ENCODE measurements at regions not wholly inside any gene's neighbourhood (a gene's known extent, or its start where the extent isn't known, plus 50 kb on each side); places are given as distances from the start of the nearest gene placed in this dataset.
A peak's percentile ranks its signal among the peaks of the same experiment; 100 is the strongest.
"Not testable (repeated sequence)": the region's sequence is repeated elsewhere in the genome, so short reads cannot be mapped to it uniquely, and the experiment has no call there.

DNA sequence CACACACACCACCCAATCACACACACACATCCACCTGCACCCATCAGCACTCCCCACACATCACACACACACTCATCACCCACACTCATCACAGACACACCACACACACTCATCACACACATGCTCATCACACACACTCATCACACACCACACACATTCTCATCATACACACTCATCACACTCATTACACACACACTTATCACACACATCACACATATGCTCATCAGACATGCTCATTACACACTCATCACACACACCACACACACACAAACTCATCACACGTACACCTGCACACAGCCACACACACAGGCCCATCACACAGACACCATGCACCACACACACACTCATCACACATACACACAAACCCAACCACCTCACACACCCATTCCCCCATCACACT is 107.5 kb upstream of the C14orf180 start:
- no peak for DNase-seq

DNA sequence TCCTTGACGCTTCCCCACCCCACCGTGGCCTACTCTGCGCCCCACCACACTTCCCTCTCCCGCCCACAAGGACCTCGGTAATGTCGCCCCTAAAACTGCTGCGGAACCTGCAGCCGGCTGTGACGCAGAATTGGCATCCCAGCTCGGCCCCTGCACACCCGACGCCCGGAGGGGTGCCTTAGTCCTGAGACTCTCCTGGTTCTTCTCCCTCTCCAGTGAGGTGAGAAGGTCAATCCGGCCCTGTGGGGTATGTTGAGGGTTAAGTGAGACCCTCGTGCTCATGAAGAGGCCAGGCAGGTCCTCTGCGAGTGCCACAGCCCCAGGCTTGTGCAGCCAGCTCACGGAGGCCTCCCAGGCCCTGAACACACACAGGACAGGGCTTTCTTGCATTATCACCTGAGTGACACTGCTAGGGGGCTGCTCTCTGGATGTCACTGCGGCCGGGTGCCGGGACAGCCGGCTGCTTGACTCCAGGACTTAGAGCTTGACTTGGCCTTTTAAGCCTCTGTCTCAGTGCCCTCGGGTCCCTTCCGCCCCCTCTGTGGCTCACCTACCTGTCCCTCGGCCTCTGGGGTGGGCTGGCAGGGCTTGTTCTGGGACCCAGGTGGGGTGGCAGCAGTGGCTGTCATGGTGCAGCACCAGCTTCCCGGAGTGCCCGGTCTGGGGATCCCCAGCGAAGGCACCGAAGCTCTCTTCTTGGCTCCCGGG is 106.9 kb upstream of the C14orf180 start:
- DNase-seq = no peak

- peak in 1 of 2 experiments; percentile 27 for DNase-seq
Observed at GRCh38 chr14:104473244-104473565, 106.4 kb upstream of the C14orf180 start.

DNA sequence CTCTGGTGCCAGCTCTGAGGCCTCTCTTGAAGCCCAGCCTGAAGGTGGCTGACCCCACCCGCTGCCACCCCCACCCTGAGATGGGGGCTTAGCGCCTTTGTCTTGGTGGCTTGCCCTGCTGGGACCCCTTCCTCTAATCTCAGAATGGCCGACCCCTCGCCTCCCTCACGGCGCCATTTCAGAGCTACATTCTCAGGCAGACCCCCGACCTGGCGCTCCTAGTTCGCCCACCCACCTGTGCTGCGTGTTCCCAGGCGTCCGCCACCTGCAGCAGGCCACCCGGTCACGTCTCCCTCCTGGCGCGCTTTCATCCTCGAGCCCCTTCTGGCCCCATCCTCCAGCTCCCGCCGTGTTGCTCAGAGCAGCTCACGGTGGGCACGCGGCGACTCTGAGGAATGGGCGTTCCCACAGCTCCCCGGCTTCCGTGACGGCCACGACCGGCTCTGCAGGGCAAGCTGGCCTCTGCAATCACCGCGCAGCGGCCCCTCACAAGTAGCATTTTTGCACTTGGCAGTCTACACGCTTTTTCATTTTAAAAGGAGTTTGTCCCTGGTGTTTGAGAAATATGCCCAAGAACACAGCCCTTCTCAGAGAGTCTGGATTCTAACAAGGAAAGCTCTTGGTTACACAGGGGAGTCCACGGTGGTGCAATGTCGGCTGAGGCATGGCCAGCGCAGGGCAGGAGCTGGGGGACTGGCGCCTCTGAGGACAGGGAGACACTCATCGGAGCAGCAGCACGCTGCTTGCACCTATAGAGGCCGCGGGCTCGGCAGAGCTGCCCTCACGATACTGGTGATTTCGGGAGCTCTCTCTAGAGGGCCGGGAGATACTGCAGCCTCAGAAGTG is 105.7 kb upstream of the C14orf180 start:
- DNase-seq = peak in 1 of 2 experiments; percentile 34

- no peak for DNase-seq
Observed at GRCh38 chr14:104474495-104475213, 104.9 kb upstream of the C14orf180 start.

DNA sequence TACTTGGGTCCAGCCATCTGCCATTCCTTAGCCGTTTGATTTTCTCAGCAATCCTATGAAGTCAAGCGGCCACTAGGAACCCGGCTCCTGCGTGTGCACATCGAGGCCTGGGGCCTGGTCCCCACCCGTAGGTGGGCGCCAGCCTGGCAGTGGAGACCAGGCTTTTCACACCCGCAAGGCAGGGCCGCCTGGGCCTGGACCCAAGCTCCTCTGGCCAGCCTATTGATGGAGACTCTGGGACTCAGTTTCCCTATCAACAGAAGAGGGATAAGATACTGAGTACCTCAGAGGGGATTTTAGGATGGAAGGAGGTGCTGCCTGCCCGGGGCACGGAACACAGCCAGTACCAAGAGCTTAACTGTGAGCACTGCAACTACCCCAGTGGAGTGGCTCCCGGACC is 104.3 kb upstream of the C14orf180 start:
- no peak for DNase-seq

DNA sequence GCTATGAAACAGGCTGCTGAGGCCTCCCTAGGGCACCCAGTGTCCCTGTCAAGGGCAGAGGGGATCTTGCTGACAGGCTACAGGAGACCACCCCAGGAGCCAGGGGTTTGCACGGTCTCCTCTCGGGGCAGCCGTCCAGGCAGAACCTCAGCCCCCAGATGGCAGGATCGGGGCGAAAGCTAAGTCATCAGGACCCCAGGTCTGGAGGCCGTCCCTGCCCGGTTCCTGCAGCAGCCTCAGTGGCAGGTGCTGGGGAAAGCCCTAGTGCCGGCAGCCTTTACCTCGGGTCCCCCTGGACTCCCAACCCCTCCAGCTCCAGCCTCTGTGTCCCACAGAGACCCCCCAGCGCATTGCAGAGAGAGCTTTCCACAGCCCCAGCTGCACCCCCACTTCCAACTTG is 103.8 kb upstream of the C14orf180 start:
- DNase-seq = no peak

- DNase-seq = no peak
Observed at GRCh38 chr14:104476437-104476836, 103.1 kb upstream of the C14orf180 start.

DNA sequence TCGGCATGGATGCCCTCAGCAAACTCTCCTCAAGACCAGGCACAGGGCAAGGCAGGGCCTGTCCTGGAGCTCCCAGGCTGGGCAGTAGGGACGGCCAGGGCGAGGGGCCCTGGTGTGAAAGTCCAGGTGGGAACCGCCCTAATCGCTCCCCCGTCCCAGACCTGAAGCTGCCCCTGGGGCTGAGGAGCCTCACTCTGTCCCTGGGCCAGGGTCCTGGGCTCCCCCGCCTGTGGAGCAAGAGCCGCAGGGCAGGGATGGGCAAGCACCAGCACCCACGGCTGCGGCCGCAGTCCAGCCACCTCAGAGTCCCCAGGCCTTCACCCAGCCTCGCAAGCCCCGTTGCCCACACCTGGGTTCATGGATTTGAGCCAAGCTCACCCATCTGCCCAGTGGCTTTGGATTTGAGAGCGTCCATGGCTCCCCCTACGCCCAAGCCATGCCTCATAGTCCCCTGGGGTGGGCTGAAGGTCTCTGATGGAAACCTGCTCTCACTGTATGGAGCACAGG is 102.4 kb upstream of the C14orf180 start:
- DNase-seq = peak in 1 of 2 experiments; percentile 16

GRCh38 chr14:104477666-104478380 is 101.7 kb upstream of the C14orf180 start:
- DNase-seq = no peak

DNA sequence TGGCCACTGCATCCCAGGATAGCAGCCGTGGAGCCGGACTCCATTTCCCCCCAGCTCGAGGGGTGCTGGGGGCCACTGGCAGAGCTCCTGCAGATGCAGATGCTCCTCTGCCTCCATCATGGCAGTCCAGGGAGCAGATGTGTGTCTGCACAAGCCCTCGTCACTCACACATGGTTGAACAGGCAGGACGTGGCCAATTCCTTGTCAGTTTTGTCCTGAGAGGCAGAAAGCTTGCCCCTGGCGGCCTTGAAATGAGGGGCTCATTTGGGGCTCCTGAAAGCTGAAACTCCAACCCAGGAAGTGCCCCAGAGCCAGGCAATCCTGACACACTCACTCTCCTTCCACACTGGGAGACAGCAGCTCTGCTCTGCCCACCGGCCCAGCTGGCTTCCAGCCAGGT is 100.9 kb upstream of the C14orf180 start:
- DNase-seq = no peak

- no peak for DNase-seq
Observed at GRCh38 chr14:104479901-104480300, 99.7 kb upstream of the C14orf180 start.

DNA sequence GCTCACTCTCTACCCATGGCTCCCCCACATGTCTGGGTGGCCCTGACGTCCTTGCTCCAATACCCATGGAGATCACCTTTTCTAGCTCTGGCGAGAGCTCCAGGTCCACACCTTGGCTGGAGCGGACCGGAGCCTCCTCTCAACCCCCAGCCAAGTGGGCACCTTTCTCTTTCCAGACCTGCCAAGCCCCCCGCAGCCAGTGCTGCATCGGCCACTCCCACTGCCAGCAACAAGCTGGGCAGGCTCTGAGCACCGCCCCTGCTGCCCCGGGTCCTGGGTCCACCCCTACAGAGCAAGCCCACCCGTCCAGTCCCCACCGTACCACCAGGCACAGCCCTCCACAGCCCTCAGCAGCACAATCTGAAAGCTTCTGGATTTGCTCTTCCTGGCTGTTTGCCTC is 98.2 kb upstream of the C14orf180 start:
- DNase-seq = no peak

- DNase-seq = not testable (repeated sequence)
Observed at GRCh38 chr14:104482017-104482416, 97.5 kb upstream of the C14orf180 start.

DNA sequence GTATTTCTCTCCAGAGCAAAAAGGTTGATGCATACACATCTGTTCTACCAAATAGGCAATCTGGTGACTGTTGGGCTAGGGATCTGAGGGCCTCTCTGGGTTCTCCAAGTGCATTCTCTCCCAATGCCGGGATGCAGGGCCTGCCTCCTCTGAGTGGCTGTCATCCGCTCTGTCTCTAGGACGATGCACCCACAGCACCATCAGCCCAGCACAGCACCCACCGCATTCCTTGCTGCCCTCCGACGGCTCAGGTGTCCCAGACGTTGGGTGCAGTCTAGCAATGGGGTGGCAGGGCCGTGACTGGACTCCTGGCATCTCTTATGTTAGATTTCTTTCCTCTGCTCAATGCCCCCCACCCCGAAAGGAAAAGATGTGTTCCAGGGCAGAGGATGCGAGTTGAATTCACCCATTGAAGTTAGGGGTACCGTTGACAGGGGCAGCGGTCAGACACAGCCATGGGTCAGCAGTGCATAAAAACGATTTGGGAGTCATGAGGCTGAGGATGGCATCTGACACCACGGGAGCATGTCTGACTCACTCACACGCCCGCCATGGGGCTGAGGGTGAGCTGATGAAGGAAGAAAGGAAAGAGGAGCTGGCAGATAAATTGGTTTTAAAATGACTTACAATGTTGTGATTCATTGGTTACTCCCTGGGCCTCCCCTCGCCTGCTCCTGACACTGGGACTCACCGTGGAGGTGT is 93.2 kb upstream of the C14orf180 start:
- no peak for DNase-seq

DNA sequence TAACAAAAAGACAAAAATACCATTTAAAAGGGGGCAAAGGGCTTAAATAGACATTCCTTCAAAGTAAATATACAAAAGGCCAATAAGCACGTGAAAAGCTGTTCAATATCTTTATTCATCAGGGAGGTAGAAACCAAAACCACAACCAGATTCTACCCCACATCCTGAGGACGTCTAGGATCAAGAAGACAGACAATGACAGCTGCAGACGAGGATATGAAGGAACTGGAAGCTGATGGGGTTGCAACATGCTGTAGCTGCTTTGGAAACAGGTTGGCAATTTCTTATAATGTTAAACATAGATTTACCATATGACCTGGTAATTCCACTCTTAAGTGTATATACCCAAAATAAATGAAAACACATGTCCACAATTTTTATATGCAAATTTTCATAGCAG is 85.1 kb upstream of the C14orf180 start:
- no peak for DNase-seq

DNA sequence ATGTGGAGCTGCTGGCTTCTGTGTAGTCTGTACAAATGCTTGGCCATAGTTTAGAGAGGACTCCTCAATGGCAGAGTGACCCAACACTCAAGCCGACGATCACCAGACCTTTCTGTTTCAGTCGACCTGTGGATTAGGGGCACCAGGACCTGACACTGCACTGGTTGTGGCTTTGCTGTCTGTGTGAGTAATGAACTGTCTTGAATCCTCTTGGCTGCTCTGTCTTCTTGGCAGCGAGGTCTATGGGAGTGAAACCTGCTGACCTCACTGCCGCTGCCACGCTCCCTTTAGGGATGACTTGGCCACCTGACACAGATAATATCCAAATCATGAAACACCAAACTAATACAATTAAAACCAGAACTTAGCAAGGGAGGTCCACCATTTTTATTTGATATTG is 83.5 kb upstream of the C14orf180 start:
- no peak for DNase-seq

DNA sequence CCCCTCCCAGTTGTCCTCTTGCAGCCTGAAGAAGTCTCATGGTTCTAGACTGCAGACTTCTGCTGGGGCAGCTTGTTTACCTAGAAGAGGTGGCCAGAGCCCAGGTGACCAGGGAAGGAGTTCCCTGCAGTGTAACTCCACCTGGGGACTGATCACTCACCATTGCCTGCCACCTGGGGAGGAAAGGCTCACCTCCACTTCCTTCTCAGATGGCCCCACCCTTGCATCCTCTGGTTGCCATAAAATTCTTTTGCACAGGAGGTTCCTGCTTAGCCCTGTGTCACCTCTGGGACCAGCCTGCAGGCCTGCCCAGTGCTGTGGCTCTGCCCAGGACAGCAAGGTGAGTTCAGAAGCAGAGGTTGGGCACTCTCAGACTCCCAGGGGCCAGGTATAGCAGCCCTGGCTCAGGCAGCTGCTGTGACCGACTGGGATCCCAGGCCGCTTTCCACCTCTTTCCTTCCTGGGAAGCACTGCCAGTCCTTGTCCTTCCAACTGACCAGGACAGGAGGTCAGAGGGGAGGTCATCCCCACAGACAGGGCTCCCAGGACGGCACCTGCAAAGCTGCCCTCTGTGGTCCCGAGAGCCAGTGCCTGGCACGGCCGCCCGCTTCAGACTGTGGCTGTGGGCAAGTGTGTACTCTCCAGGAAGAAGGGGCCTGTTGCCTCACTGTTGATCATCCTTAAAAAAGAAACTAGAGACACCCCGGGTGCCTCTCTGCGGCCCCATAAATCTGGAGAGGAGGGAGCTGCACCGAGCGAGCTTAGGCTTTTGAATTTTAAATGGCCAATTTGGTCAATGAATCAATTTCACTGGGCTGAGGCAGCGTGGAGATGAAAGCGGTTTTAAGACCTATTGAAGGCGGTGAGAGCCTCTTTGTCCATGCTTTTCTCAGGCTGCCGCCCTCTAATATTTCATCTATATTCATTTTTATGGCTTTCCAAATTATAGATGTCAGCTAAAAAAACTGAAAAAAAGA is 79.5 kb upstream of the C14orf180 start:
- DNase-seq = no peak

- DNase-seq = no peak
Observed at GRCh38 chr14:104502060-104502459, 77.5 kb upstream of the C14orf180 start.

DNA sequence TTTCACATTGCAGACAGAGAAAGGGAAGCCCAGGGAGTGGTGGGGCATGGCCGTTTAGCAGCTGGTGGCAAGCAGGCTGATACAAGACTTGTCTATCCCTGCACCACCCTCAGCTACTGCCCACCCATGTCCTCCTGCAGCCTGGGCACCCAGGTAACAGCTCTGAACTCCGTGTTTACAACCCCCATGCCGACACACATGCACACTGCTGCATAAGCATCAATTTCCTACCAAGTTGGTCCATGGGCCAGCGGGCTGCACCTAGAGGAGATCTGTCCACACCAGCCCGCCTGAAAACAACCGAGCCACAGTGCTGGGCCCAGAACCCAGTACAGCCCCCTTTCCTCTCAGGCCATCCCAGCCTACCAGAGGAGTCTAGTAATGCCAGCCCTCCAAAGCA is 75.9 kb upstream of the C14orf180 start:
- no peak for DNase-seq

- no peak for DNase-seq
Observed at GRCh38 chr14:104504172-104504735, 75.3 kb upstream of the C14orf180 start.

All from NCI-H524 (cell line).